ENCODE measurements at regions not wholly inside any gene's neighbourhood (a gene's known extent, or its start where the extent isn't known, plus 50 kb on each side); places are given as distances from the start of the nearest gene placed in this dataset.

DNA sequence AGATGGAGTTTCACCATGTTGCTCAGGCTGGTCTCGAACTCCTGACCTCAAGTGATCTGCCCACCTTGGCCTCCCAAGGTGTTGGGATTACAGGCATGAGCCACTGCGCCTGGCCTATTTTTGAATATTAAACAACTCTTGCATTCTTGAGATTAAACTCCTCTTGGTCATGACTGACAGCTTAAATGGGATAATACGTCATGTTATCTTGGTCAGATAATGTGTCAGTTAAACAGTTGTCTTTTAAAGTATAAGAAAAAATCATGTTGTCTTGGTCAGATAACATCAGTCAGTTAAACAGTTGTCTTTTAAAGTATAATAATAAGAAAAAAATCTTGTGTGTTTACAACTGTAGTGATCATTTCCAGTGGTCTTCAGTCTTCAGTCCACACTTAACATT is 73.6 kb upstream of the SYPL1 start:
- Histone ChIP-seq H3K23ac (ENCODE audit: insufficient read length, low read depth, low read length) (no peak overlapping the region), H3K9ac (ENCODE audit: extremely low read depth, insufficient read length, low read length) (no peak overlapping the region), H3K23me2 (ENCODE audit: insufficient read length, low read depth, low read length, poor library complexity, severe bottlenecking) (no peaks in the 10 kb centered on the region), H3K14ac (ENCODE audit: insufficient read depth, low read length) (no peak overlapping the region), H2BK120ac (ENCODE audit: low read depth, low read length, poor library complexity, severe bottlenecking) (no peak overlapping the region), H3T11ph (ENCODE audit: low read length) (no peak overlapping the region), H2AK5ac (ENCODE audit: insufficient read length, low read length) (no peak overlapping the region), H3K79me1 (ENCODE audit: insufficient read depth, low read depth, low read length, poor library complexity, severe bottlenecking) (no peaks in the 10 kb centered on the region), H4K20me1 (ENCODE audit: control insufficient read depth, insufficient read depth, insufficient read length) (no peaks in the 10 kb centered on the region), H4K8ac (replicated peaks; ENCODE audit: insufficient read length, low read depth, low read length) (no peak overlapping the region), H3K79me2 (ENCODE audit: insufficient read depth, low read length) (no peaks in the 10 kb centered on the region), H2BK20ac (ENCODE audit: low read depth, low read length, poor library complexity, severe bottlenecking) (no peak overlapping the region), H2BK12ac (ENCODE audit: insufficient read length, low read depth, low read length) (no peak overlapping the region), H2BK5ac (ENCODE audit: insufficient read length, low read length) (no peak overlapping the region), H3K9me3 (ENCODE audit: control insufficient read depth, low read depth, low read length) (no peaks in the 10 kb centered on the region), H3K4ac (ENCODE audit: low read depth, low read length) (no peak overlapping the region), H3K56ac (ENCODE audit: insufficient read length, low read depth, low read length) (no peak overlapping the region), H2AFZ (ENCODE audit: low read length) (no peak overlapping the region), H3K27ac (ENCODE audit: insufficient read length, low read depth, low read length) (no peak overlapping the region), H2BK15ac (ENCODE audit: low read depth, low read length) (no peak overlapping the region), H4K5ac (ENCODE audit: insufficient read length, low read depth, low read length) (no peak overlapping the region), H3K4me1 (ENCODE audit: insufficient read depth, low read length) (no peaks in the 10 kb centered on the region), H4K91ac (ENCODE audit: insufficient read length, low read depth, low read length) (no peak overlapping the region), H3K18ac (ENCODE audit: insufficient read length, low read depth, low read length) (no peak overlapping the region), H3K27me3 (ENCODE audit: insufficient read depth, low read length) (no peaks in the 10 kb centered on the region), H3K4me2 (ENCODE audit: insufficient read depth, insufficient read length, low read length) (no peak overlapping the region)
- Mint-ChIP-seq H3K9me3 (no peaks in the 10 kb centered on the region), H3K27ac (no peak overlapping the region), H3K36me3 (ENCODE audit: insufficient read depth in 1 of 3, low read depth in 3 of 3) (peaks cover 0 to 5% (median 0%) of the 10 kb centered on the region in 3 experiments; a peak in 1 of 7 replicates), H3K4me1 (peaks cover 0 to 2% of the 10 kb centered on the region in 2 experiments; a peak in 1 of 4 replicates), H3K27me3 (ENCODE audit: low read depth) (no peaks in the 10 kb centered on the region), H3K4me3 (no peak overlapping the region)
- WGBS (ENCODE audit: extremely low coverage, insufficient read length, low lambda C conversion rate), result no CpG with 5 or more reads among the region's 3 CpGs
- no peak for DNase-seq
- TF ChIP-seq, protein P1, sequence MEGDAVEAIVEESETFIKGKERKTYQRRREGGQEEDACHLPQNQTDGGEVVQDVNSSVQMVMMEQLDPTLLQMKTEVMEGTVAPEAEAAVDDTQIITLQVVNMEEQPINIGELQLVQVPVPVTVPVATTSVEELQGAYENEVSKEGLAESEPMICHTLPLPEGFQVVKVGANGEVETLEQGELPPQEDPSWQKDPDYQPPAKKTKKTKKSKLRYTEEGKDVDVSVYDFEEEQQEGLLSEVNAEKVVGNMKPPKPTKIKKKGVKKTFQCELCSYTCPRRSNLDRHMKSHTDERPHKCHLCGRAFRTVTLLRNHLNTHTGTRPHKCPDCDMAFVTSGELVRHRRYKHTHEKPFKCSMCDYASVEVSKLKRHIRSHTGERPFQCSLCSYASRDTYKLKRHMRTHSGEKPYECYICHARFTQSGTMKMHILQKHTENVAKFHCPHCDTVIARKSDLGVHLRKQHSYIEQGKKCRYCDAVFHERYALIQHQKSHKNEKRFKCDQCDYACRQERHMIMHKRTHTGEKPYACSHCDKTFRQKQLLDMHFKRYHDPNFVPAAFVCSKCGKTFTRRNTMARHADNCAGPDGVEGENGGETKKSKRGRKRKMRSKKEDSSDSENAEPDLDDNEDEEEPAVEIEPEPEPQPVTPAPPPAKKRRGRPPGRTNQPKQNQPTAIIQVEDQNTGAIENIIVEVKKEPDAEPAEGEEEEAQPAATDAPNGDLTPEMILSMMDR (conservative IDR thresholded peaks at IDR 0.05), result no peak
